Upper lobe of left lung (tissue), 6 donors: ENCODE measurements at regions not wholly inside any gene's neighbourhood (a gene's known extent, or its start where the extent isn't known, plus 50 kb on each side); places are given as distances from the start of the nearest gene placed in this dataset.

Experiments
- ATAC-seq, 2 donors: fragments of 200-7000 bp; cut with Tn5 transposase; one replicate each; pipeline ENCODE4 v1.9.1; 2022; ENCODE audit warnings: mild to moderate bottlenecking in 2 of 2, moderate library complexity in 2 of 2; ENCODE audit not compliant: low FRiP score in 2 of 2
- DNase-seq, 2 donors: peaks; one replicate each; pipeline ENCODE4 v3.0.0-alpha.2; 2019 to 2020
- H3K27ac ChIP-seq, 4 donors: fragments of 200-600 bp; sonication (generic); one replicate each; pipeline ENCODE4 v1.5.1; 2016 to 2019
- H3K27me3 ChIP-seq, 4 donors: fragments of 200-600 bp; sonication (generic); one replicate each; pipeline ENCODE4 v1.5.1; 2017 to 2019
- H3K36me3 ChIP-seq, 4 donors: fragments of 200-600 bp; sonication (generic); one replicate each; pipeline ENCODE4 v1.5.1; 2016 to 2019
- H3K4me1 ChIP-seq, 4 donors: fragments of 200-600 bp; sonication (generic); one replicate each; pipeline ENCODE4 v1.5.1; 2018 to 2019
- H3K4me3 ChIP-seq, 4 donors: fragments of 200-600 bp; sonication (generic); one replicate each; pipeline ENCODE4 v1.5.1; 2017 to 2019; ENCODE audit warnings: mild to moderate bottlenecking in 2 of 4, moderate library complexity in 1 of 4
- H3K9me3 ChIP-seq, 4 donors: fragments of 200-600 bp; sonication (generic); one replicate each; pipeline ENCODE4 v1.5.1; 2018 to 2019
- CTCF ChIP-seq, 6 experiments: fragments of 450-650 bp in 4 of 6; fragments of 200-600 bp in 2 of 6; sonication (generic) in 2 of 6; IDR thresholded peaks; one replicate each; pipeline ENCODE4 v1.5.1; 2016 to 2019; ENCODE audit warnings: antibody characterized with exemption in 6 of 6
- EP300 ChIP-seq, 4 donors: sonication (generic); formaldehyde crosslinking; IDR thresholded peaks; one replicate each; pipeline ENCODE4 v1.5.1; 2017; ENCODE audit warnings: antibody characterized with exemption in 4 of 4, control low read depth in 2 of 4
- POLR2A ChIP-seq, 4 donors: fragments of 450-650 bp; IDR thresholded peaks; one replicate each; pipeline ENCODE4 v1.5.1; 2016 to 2017; ENCODE audit warnings: antibody characterized with exemption in 4 of 4, mild to moderate bottlenecking in 2 of 4
- POLR2AphosphoS5 ChIP-seq, 2 donors: sonication (generic); formaldehyde crosslinking; IDR thresholded peaks; one replicate each; pipeline ENCODE4 v1.5.1; 2017; ENCODE audit warnings: antibody characterized with exemption in 2 of 2
- WGBS, 2 donors: methylation state at CpG; one replicate each; pipeline ENCODE4 v1.1.5; 2017 to 2018; 5-methylcytosine and 5-hydroxymethylcytosine counted together
- donor health status: DM: no; HTN: no; CAD: no; lungs with moderate emphysema.
- donor health status: DM: no; HTN: yes; CAD: no; lungs with severe emphysema.

- no peaks in the 10 kb centered on the region for H3K4me1 ChIP-seq
- no peak overlapping the region for H3K4me3 ChIP-seq
- no peaks in the 10 kb centered on the region for H3K27me3 ChIP-seq
- H3K9me3 ChIP-seq: no peaks in the 10 kb centered on the region
- ATAC-seq: no peak
- H3K27ac ChIP-seq: no peak overlapping the region
- H3K36me3 ChIP-seq: no peaks in the 10 kb centered on the region
- DNase-seq: no peak
- TF ChIP-seq CTCF (IDR thresholded peaks at IDR 0.05): no peak
- TF ChIP-seq POLR2A (IDR thresholded peaks at IDR 0.05): no peak
- WGBS, 2 donors: 69% methylated on average over 2 of the region's 2 CpGs
These were observed 126.8 kb upstream of the SERPINE2 start for GRCh38 chr2:224165901-224166319.

- H3K4me1 ChIP-seq: no peaks in the 10 kb centered on the region
- H3K4me3 ChIP-seq: no peak overlapping the region
- no peak for TF ChIP-seq EP300 (IDR thresholded peaks at IDR 0.05)
- TF ChIP-seq CTCF (IDR thresholded peaks at IDR 0.05): no peak
- no peak for TF ChIP-seq POLR2AphosphoS5 (IDR thresholded peaks at IDR 0.05)
- TF ChIP-seq POLR2A (IDR thresholded peaks at IDR 0.05): no peak
- H3K27ac ChIP-seq: no peak overlapping the region
- DNase-seq: no peak
- no peaks in the 10 kb centered on the region for H3K9me3 ChIP-seq
- 72 to 74% methylated on average over 4 of the region's 4 CpGs for WGBS, 2 donors
- no peaks in the 10 kb centered on the region for H3K27me3 ChIP-seq
- ATAC-seq: no peak
- H3K36me3 ChIP-seq: no peaks in the 10 kb centered on the region
These were observed 124.7 kb upstream of the SERPINE2 start for GRCh38 chr2:224163566-224164307.

- Histone ChIP-seq H3K27ac (no peak overlapping the region), H3K36me3 (no peaks in the 10 kb centered on the region), H3K4me1 (no peaks in the 10 kb centered on the region), H3K27me3 (no peaks in the 10 kb centered on the region), H3K4me3 (no peak overlapping the region), H3K9me3 (no peaks in the 10 kb centered on the region)
- no peak for TF ChIP-seq POLR2AphosphoS5 (IDR thresholded peaks at IDR 0.05)
- TF ChIP-seq CTCF (IDR thresholded peaks at IDR 0.05): no peak
- no peak for TF ChIP-seq EP300 (IDR thresholded peaks at IDR 0.05)
- TF ChIP-seq POLR2A (IDR thresholded peaks at IDR 0.05): no peak
- DNase-seq: no peak
- no peak for ATAC-seq
- WGBS, 2 donors: 71 to 79% methylated on average over 2 of the region's 2 CpGs
These were observed 123.0 kb upstream of the SERPINE2 start for GRCh38 chr2:224162122-224162521.

- H3K9me3 ChIP-seq: no peaks in the 10 kb centered on the region
- TF ChIP-seq POLR2A (IDR thresholded peaks at IDR 0.05) (no peak), CTCF (IDR thresholded peaks at IDR 0.05) (no peak), POLR2AphosphoS5 (IDR thresholded peaks at IDR 0.05) (no peak), EP300 (IDR thresholded peaks at IDR 0.05) (no peak)
- 65 to 86% methylated on average over 2 of the region's 2 CpGs for WGBS, 2 donors
- no peak for ATAC-seq
- H3K27ac ChIP-seq: no peak overlapping the region
- no peaks in the 10 kb centered on the region for H3K27me3 ChIP-seq
- H3K4me3 ChIP-seq: no peak overlapping the region
- no peak for DNase-seq
- H3K4me1 ChIP-seq: no peaks in the 10 kb centered on the region
- no peaks in the 10 kb centered on the region for H3K36me3 ChIP-seq
These were observed 122.6 kb upstream of the SERPINE2 start for GRCh38 chr2:224161712-224162111.

GRCh38 chr2:224160917-224161316 is 121.8 kb upstream of the SERPINE2 start:
- no peaks in the 10 kb centered on the region for H3K36me3 ChIP-seq
- TF ChIP-seq CTCF (IDR thresholded peaks at IDR 0.05) (no peak), EP300 (IDR thresholded peaks at IDR 0.05) (no peak), POLR2A (IDR thresholded peaks at IDR 0.05) (no peak), POLR2AphosphoS5 (IDR thresholded peaks at IDR 0.05) (no peak)
- no peaks in the 10 kb centered on the region for H3K27me3 ChIP-seq
- no peak for DNase-seq
- H3K4me1 ChIP-seq: no peaks in the 10 kb centered on the region
- H3K4me3 ChIP-seq: no peak overlapping the region
- no peak overlapping the region for H3K27ac ChIP-seq
- no peaks in the 10 kb centered on the region for H3K9me3 ChIP-seq
- ATAC-seq: peak in 1 of 2 donors; percentile 11
- WGBS, 2 donors: 63 to 82% methylated on average over 1 of the region's 1 CpG
